ENCODE measurements at regions not wholly inside any gene's neighbourhood (a gene's known extent, or its start where the extent isn't known, plus 50 kb on each side); places are given as distances from the start of the nearest gene placed in this dataset.
"Not testable (repeated sequence)": the region's sequence is repeated elsewhere in the genome, so short reads cannot be mapped to it uniquely, and the experiment has no call there.

DNA sequence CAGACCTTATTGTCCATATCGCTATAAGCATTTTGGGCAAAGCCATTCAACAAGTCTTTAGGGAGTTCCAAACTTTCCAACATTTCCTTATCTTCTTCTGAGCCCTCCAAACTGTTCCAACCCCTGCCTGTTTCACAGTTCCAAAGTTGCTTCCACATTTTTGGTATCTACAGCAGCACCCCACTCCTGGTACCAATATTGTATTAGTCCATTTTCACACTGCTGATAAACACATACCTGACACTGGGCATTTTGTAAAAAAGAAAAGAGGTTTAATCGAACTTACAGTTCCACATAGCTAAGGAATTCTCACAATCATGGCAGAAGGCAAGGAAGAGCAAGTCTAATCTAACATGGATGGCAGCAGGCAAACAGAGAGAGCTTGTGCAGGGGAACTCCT is 834.1 kb upstream of the GBE1 start:
- DNase-seq: no peak

DNA sequence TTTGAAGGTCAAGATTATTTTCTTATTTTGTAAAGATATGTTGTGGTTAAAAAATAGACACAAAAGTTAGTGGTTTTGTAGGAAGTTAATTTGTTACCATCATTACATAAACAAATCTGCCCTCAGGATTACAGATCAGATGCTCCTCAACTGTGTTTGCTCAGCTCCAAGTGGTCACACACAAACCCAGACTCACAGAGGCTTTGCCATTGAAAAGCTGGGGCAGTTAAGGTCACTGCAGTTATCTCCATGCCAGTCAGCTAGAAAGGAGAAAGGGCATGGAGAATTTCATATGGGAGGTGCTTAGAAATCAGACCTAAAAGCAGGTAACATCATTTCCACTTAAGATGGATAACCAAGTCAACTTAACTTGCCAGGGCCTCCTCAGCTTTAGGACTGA is 825.7 kb upstream of the GBE1 start:
- no peak for DNase-seq

- no peak for DNase-seq
Measured at GRCh38 chr3:82586414-82586813, 825.0 kb upstream of the GBE1 start.

DNA sequence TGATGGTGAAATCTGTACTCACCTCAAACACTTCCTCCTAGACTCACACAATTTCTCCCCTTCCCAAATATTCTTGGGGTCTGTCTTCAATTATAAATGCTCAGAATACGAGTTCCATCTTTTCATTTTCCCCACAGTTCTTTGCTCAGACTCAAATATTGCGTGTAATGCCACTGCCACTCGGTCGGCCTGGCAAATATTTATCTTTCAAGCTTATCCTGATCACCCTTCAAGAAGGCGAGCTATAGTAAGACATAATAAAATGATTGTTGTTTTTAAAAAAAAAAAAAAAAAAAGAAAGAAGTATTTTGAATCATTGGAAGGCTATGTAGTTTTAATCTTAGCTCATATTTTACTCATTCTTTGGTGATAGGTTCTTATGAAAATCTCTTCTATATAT is 824.6 kb upstream of the GBE1 start:
- DNase-seq: not testable (repeated sequence)

DNA sequence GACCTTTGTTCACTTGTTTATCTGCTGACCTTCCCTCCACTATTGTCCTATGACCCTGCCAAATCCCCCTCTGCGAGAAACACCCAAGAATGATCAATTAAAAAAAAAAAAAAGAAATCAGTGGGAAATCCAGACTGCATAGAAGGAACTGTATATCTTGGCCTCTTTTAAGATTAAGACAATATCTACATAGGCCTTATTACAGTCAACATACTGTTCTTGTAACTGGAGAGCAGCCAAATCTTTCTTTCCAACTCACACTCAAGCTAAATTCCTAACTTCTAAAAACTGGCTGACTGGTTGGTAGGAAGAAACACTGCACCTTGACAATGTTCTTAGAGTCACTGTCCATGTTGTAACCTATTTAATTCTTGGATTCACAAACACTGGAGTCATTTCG is 824.1 kb upstream of the GBE1 start:
- not testable (repeated sequence) for DNase-seq

DNA sequence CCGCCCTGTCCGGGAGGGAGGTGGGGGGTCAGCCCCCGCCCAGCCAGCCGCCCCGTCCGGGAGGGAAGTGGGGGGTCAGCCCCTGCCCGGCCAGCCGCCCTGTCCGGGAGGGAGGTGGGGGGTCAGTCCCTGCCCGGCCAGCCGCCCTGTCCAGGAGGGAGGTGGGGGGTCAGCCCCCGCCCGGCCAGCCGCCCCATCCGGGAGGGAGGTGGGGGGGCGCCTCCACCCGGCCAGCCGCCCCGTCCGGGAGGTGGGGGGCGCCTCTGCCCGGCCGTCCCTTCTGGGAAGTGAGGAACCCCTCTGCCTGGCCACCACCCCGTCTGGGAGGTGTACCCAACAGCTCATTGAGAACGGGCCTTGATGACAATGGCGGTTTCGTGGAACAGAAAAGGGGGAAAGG is 823.4 kb upstream of the GBE1 start:
- not testable (repeated sequence) for DNase-seq

DNA sequence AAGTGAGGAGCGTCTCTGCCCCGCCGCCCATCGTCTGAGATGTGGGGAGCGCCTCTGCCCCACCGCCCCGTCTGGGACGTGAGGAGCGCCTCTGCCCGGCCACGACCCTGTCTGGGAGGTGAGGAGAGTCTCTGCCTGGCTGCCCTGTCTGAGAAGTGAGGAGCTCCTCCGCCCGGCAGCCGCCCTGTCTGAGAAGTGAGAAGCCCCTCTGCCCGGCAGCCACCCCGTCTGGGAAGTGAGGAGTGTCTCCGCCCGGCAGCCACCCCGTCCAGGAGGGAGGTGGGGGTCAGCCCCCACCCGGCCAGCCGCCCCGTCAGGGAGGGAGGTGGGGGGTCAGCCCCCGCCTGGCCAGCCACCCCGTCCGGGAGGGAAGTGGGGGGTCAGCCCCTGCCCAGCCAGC is 823.0 kb upstream of the GBE1 start:
- not testable (repeated sequence) for DNase-seq

DNA sequence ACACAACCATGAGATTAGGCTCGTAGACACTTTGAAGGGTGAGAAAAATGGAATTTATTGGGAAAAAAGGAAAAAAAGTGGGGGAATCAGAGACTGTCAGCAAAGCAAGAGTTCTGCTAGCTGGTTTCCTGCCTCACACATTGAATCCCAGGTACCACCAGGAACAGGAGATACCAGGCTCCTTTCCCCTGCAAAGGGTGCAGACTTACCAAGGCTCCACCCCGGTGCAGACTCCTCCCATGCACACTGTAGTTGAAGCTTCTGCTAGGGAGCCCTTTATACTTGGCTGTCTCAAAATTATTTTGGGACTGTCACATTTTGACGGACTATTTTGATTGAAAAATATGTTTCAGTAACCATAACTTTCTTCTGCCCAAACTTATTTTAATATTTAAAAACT is 819.9 kb upstream of the GBE1 start:
- DNase-seq: no peak

DNA sequence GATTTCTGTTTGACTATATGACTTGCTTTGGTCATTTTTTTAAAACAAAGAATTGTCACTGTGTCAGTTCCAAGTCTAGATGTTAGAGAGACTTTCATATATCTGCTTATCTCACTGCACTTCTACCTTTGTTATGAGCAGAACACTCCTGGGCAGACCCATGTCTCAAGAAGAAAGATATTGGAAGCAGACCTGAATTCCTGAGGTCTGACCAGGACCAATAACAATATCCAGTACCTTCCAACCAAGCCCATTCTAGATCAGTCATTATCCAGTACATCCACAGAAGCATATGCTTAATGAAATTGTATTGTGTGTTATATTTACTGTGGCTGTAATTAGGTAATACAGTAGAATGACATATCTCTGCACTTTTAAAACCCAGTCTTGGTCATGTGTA is 811.3 kb upstream of the GBE1 start:
- DNase-seq: no peak

DNA sequence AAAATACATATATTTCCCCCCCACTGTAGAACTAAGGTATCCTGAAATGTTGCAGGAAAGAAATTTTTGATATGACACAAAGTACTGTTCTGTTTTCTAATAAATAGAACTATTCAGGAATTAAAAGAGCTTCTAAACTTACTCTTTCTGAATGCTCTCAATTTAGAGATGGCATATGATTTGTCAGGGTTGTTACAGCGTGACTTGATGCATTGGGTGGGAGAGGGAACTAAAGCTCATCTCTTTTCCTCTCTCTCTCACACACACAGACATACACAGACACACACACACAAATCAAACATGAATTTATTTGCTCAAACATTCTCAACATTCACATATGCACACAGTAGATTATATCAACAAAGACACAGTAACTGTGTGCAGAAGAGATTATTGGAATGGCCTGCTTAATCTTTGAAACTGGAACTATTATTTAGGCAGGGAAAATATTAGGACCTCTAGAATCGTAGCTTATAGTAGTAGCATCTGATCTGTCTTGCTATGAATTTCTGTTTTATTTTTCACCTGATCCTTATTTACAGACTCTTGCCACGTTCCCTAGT is 807.4 kb upstream of the GBE1 start:
- no peak for DNase-seq

DNA sequence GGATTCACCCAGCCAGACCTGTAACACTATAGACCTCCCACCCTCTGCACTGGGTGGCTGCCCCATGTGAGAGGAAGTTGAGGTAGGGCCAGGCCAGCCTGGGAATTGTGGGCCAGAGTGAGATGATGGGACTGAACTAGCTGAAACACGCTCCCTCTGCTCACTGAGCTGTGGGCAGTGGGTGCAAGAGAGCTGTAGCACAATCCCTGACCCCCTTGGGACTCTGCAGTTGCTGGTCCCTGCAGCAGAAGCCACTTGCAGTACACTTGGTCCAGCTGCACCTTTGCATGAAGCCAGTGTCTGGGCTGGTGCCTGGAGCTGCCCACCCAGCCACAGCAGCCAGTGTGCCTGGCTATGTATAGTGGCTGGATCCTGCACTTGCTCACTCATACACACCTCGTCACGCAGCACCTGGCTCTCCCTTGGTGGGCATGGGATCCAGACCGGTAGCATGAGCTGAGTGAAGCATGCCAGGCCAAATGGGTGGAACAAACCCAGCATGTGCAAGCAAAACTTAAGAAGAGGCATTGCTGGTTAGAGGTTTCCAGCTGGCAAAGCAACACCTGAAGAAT is 805.7 kb upstream of the GBE1 start:
- DNase-seq: no peak

DNA sequence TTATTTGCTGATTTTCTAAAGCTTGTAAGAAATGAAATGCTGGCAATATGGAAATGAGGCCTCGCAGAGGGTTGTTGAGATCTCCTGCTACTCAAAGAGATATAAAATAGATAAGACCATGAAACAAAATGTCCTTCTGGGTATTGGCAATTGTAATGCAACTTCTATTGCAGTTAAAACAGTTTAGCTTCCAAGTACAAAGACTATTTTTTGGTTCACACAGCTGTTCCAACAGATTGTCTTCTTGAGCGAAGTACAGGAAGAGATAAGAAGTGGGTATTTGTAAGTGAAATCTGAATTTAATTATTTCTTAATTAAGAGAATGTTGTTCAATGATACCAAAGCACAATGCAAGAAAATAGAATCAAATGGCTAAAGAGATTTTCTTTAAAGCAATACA is 801.5 kb upstream of the GBE1 start:
- DNase-seq: no peak

GRCh38 chr3:82561784-82562183 is 800.3 kb upstream of the GBE1 start:
- no peak for DNase-seq

DNA sequence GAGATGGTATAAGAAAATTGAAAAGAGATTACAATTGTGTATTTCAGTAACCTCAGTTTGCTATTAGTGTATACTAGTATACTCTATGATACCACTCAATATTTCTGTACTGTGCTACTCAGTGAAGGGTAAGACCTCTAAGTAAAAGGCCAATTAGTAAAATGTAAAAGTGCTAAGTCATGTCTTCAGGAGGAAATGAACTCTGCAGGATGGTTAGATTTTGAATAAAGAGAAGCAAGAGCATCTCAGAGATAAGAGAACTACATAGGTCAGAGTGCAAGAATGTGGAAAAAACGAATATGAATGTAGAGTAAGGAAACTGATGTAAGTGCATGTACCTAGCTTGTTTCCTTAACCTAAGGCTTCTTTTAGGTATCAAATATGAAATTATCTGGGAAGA is 796.6 kb upstream of the GBE1 start:
- no peak for DNase-seq

GRCh38 chr3:82556113-82556512 is 794.7 kb upstream of the GBE1 start:
- DNase-seq: peak; percentile 72

DNA sequence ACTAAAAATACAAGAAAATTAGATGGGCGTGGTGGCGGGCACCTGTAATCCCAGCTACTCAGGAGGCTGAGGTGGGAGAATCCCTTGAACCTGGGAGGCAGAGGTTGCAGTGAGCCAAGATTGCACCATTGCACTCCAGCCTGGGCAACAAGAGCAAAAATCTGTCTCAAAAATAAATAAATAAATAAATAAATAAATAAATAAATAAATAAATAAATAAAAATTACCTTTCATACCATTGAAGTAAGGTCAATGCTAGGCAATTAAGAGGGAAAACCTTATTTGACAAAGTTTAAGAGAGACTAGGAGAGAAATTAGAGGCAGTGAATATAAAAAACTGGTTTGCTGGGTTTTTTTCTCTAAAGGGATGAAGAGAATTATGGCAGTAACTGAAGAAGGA is 781.1 kb upstream of the GBE1 start:
- not testable (repeated sequence) for DNase-seq

DNA sequence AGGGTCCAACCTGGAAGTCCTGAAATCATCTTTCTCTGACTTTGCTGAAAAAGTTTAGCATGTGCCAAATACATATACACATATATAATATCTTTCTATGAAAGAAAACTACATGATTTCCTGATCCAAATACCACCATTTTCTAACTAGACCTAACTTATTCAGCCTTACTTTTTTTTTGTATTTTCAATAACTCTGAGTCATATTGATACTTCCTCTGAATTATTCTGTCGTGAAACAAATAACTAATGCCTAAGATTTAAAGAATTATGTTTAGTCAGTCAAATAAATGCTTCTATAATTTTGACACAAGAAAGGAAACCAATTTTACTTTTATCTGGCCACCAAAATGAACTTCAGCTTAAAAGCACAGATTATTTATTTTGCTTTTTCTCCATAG is 760.2 kb upstream of the GBE1 start:
- DNase-seq: no peak

DNA sequence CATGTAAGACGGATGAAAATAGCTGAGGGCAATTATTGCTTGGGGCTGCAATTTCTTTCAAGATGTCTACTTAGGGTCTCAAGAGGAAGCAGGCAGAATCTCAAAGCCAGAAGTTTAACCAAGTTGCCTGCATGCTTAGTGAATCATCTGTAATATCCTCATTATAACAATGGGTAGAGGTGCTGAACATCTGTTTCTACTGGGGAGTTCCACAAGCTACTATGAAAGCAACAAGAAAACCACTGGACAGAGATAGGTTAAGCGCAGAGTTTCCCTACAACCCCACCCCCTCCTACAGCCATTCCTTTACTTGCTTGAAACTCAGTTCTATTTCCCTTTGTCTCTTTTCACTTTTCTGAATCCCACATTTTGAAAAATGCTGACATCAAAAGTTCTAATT is 759.4 kb upstream of the GBE1 start:
- no peak for DNase-seq

GRCh38 chr3:82509951-82510603 is 748.6 kb upstream of the GBE1 start:
- DNase-seq: no peak

GRCh38 chr3:82509106-82509842 is 747.8 kb upstream of the GBE1 start:
- no peak for DNase-seq

GRCh38 chr3:82506204-82506603 is 744.8 kb upstream of the GBE1 start:
- no peak for DNase-seq

- no peak for DNase-seq
Measured at GRCh38 chr3:82505079-82505756, 743.8 kb upstream of the GBE1 start.

- no peak for DNase-seq
Measured at GRCh38 chr3:82498186-82498585, 736.7 kb upstream of the GBE1 start.

All from DMS 273 treated with DMSO at 0.1 percent for 48 hours (cell line).